ENCODE measurements at regions not wholly inside any gene's neighbourhood (a gene's known extent, or its start where the extent isn't known, plus 50 kb on each side); places are given as distances from the start of the nearest gene placed in this dataset.

DNA sequence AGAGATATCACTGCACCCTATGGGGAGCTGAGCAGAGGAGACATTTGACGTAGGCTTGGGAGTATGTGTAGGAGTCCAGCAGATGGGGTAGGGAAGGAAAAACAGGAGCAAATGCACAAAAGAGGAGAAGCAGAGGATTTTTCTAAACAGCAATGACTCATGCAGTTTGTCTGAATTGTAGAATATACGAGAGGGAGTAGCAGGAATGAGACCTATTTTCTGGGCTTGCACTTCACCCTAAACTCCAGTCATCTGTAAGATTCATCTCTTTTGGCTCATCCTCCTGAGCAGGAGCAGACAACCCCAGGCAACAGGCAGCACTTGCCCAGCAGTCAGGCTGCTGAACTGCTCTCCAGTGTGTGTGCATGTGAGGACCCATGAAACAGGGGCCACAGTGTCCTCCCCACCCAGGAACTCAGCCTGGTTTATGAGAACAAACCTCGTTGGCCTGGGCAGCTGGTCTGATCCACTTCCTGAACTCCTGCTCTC lies 100.2 kb upstream of the CDC42EP3 start:
- H3K4me2 ChIP-seq (ENCODE audit: low read length) = no peak overlapping the region
- ChIA-PET POLR2A (no interaction called here), RAD21 (ENCODE audit: low non-redundant PET in 1 of 2, low total read pairs in 2 of 2, uncharacterized antibody in 2 of 2, unreplicated experiment in 2 of 2) (no interaction called here), CTCF (no interaction called here)
- DNase-seq (ENCODE audit: low read depth, low spot score) (no peak), ATAC-seq (no peak)
- H2AFZ ChIP-seq (ENCODE audit: low read depth, low read length, poor library complexity, severe bottlenecking) = no peak overlapping the region
- BruUV-seq (replicated peaks) = no TSS peak
- H3K9ac ChIP-seq (ENCODE audit: low read length) = no peak overlapping the region
- no peaks in the 10 kb centered on the region for H4K20me1 ChIP-seq (ENCODE audit: insufficient read depth)
- no peaks in the 10 kb centered on the region for H3K79me2 ChIP-seq (ENCODE audit: insufficient read depth, low read length)
- no peaks in the 10 kb centered on the region for H3K9me3 ChIP-seq (ENCODE audit: control insufficient read depth in 1 of 2, insufficient read depth in 1 of 2, low read depth in 1 of 2, low read length in 2 of 2)
- H3K36me3 ChIP-seq (ENCODE audit: control insufficient read depth in 1 of 2, insufficient read depth in 2 of 2, low read length in 2 of 2) = no peaks in the 10 kb centered on the region
- no peak overlapping the region for H3K4me3 ChIP-seq (replicated peaks in 1 of 2; ENCODE audit: low read depth in 1 of 2, low read length in 2 of 2)
- no peaks in the 10 kb centered on the region for H3K9me2 ChIP-seq (ENCODE audit: insufficient read depth)
- peaks cover 8 to 19% of the 10 kb centered on the region in 2 experiments for H3K4me1 ChIP-seq (ENCODE audit: control insufficient read depth in 1 of 2, insufficient read depth in 2 of 2, low read length in 2 of 2)
- no peak overlapping the region for H3K27ac ChIP-seq (ENCODE audit: low read depth, low read length)
- no peaks in the 10 kb centered on the region for H3K27me3 ChIP-seq (ENCODE audit: insufficient read depth, low read length)
- TF ChIP-seq, protein P1, sequence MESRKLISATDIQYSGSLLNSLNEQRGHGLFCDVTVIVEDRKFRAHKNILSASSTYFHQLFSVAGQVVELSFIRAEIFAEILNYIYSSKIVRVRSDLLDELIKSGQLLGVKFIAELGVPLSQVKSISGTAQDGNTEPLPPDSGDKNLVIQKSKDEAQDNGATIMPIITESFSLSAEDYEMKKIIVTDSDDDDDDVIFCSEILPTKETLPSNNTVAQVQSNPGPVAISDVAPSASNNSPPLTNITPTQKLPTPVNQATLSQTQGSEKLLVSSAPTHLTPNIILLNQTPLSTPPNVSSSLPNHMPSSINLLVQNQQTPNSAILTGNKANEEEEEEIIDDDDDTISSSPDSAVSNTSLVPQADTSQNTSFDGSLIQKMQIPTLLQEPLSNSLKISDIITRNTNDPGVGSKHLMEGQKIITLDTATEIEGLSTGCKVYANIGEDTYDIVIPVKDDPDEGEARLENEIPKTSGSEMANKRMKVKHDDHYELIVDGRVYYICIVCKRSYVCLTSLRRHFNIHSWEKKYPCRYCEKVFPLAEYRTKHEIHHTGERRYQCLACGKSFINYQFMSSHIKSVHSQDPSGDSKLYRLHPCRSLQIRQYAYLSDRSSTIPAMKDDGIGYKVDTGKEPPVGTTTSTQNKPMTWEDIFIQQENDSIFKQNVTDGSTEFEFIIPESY (IDR thresholded peaks at IDR 0.05; ENCODE audit: extremely low read depth, insufficient replicate concordance, low read length) = no peak
- TF ChIP-seq, protein P2, sequence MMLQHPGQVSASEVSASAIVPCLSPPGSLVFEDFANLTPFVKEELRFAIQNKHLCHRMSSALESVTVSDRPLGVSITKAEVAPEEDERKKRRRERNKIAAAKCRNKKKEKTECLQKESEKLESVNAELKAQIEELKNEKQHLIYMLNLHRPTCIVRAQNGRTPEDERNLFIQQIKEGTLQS (IDR thresholded peaks at IDR 0.05) = no peak
- TF ChIP-seq ELF1 (IDR thresholded peaks at IDR 0.05; ENCODE audit: borderline replicate concordance, low read depth) (no peak), TCF7L2 (IDR thresholded peaks at IDR 0.05; ENCODE audit: borderline replicate concordance, extremely low read depth, insufficient read depth, insufficient read length) (no peak), SP1 (IDR thresholded peaks at IDR 0.05; ENCODE audit: low read depth) (no peak), ZNF274 (IDR thresholded peaks at IDR 0.05; ENCODE audit: low read depth, low read length) (no peak), FOSL1 (IDR thresholded peaks at IDR 0.05; ENCODE audit: low read depth) (no peak), POLR2A (IDR thresholded peaks at IDR 0.05; ENCODE audit: borderline replicate concordance, extremely low read depth, insufficient read depth, insufficient read length) (no peak), CBX3 (IDR thresholded peaks at IDR 0.05; ENCODE audit: low read depth) (no peak)
- TF ChIP-seq, protein P3, sequence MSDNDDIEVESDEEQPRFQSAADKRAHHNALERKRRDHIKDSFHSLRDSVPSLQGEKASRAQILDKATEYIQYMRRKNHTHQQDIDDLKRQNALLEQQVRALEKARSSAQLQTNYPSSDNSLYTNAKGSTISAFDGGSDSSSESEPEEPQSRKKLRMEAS (IDR thresholded peaks at IDR 0.05) = no peak
- intact Hi-C loops (cut with micrococcal nuclease) = no loop called here

All from HCT116 (cell line).